HCT116 (cell line): ENCODE measurements at regions not wholly inside any gene's neighbourhood (a gene's known extent, or its start where the extent isn't known, plus 50 kb on each side); places are given as distances from the start of the nearest gene placed in this dataset.

Experiments used
- CEBPB ChIP-seq: IDR thresholded peaks from 2 replicates; pipeline ENCODE4 v1.6.1; 2012; ENCODE audit warnings: low read depth
- CTCF ChIP-seq, 3 experiments: fragments of 200-600 bp in 1 of 3; sonication (generic) in 1 of 3; IDR thresholded peaks in 2 of 3; conservative IDR thresholded peaks in 1 of 3; 2 replicates each; pipeline ENCODE4 v1.5.1; 2012 to 2017; ENCODE audit warnings: low read depth in 2 of 3, low read length in 2 of 3, antibody characterized with exemption in 1 of 3, borderline replicate concordance in 1 of 3, control low read depth in 1 of 3, mild to moderate bottlenecking in 1 of 3, mixed read lengths in 1 of 3, mixed run types in 1 of 3, moderate library complexity in 1 of 3; ENCODE audit not compliant: insufficient read depth in 1 of 3
- EZH2phosphoT487 ChIP-seq: fragments of 200-600 bp; IDR thresholded peaks from 2 replicates; pipeline ENCODE4 v1.6.1; 2018; ENCODE audit warnings: antibody characterized with exemption, borderline replicate concordance
- POLR2A ChIP-seq: IDR thresholded peaks from 2 replicates; pipeline ENCODE4 v1.7.0; 2011; ENCODE audit warnings: borderline replicate concordance; ENCODE audit not compliant: insufficient read depth, insufficient read length; ENCODE audit errors: extremely low read depth
- POLR2AphosphoS5 ChIP-seq: IDR thresholded peaks from 2 replicates; pipeline ENCODE4 v1.6.1; 2011; ENCODE audit warnings: mild to moderate bottlenecking, low read depth, low read length, moderate library complexity
- REST ChIP-seq: IDR thresholded peaks from 2 replicates; pipeline ENCODE4 v1.6.1; 2012; ENCODE audit warnings: low read depth

GRCh38 chr13:111980146-111980929 lies 86.6 kb upstream of the SOX1 start:
- TF ChIP-seq CTCF (IDR thresholded peaks at IDR 0.05 in 2 of 3, conservative IDR thresholded peaks at IDR 0.05 in 1 of 3; ENCODE audit: borderline replicate concordance in 1 of 3, insufficient read depth in 1 of 3, low read depth in 2 of 3, low read length in 2 of 3) = no peak
- no peak for TF ChIP-seq EZH2phosphoT487
- TF ChIP-seq POLR2A = no peak
- no peak for TF ChIP-seq POLR2AphosphoS5
- TF ChIP-seq CEBPB = no peak
- TF ChIP-seq REST = no peak
